Gastroesophageal sphincter (tissue), 4 donors: ENCODE measurements at regions not wholly inside any gene's neighbourhood (a gene's known extent, or its start where the extent isn't known, plus 50 kb on each side); places are given as distances from the start of the nearest gene placed in this dataset.

Source experiments
- ATAC-seq: fragments of 150-250 bp; one replicate; pipeline ENCODE4 v1.9.1; 2016; ENCODE audit warnings: mild to moderate bottlenecking, moderate library complexity
- H3K27ac ChIP-seq, 4 donors: fragments of 200-600 bp; sonication (generic) in 3 of 4; 1 replicate in 3 of 4; 2 replicates in 1 of 4; pipeline ENCODE4 v1.5.1; 2016 to 2019
- H3K27me3 ChIP-seq: fragments of 200-600 bp; sonication (generic); one replicate; pipeline ENCODE4 v1.5.1; 2019
- H3K36me3 ChIP-seq, 2 donors: fragments of 200-600 bp; sonication (generic); one replicate each; pipeline ENCODE4 v1.5.1; 2019; ENCODE audit warnings: control low read depth in 1 of 2
- H3K4me1 ChIP-seq, 3 donors: fragments of 200-600 bp; sonication (generic); 1 replicate in 2 of 3; 2 replicates in 1 of 3; pipeline ENCODE4 v1.5.1; 2016 to 2019; ENCODE audit warnings: control low read depth in 2 of 3
- H3K4me3 ChIP-seq, 2 donors: fragments of 200-600 bp; sonication (generic); one replicate each; pipeline ENCODE4 v1.5.1; 2019; ENCODE audit warnings: mild to moderate bottlenecking in 1 of 2, moderate library complexity in 1 of 2
- H3K9me3 ChIP-seq, 3 donors: fragments of 200-600 bp; sonication (generic); one replicate each; pipeline ENCODE4 v1.5.1; 2017 to 2019; ENCODE audit warnings: control low read depth in 2 of 3
- EP300 ChIP-seq: sonication (generic); formaldehyde crosslinking; IDR thresholded peaks from one replicate; pipeline ENCODE4 v1.6.1; 2017; ENCODE audit warnings: antibody characterized with exemption, mild to moderate bottlenecking
- POLR2A ChIP-seq, 2 donors: fragments of 450-650 bp; IDR thresholded peaks; one replicate each; pipeline ENCODE4 v1.6.1; 2017; ENCODE audit warnings: antibody characterized with exemption in 2 of 2, mild to moderate bottlenecking in 2 of 2, moderate library complexity in 1 of 2
- POLR2AphosphoS5 ChIP-seq: sonication (generic); formaldehyde crosslinking; IDR thresholded peaks from one replicate; pipeline ENCODE4 v1.6.1; 2017; ENCODE audit warnings: antibody characterized with exemption
- WGBS, 2 donors: methylation state at CpG; one replicate each; pipeline ENCODE4 v1.1.5; 2018; ENCODE audit warnings: low coverage in 1 of 2; 5-methylcytosine and 5-hydroxymethylcytosine counted together
- TF ChIP-seq, protein P1 (sequence below), 4 experiments: fragments of 200-600 bp in 2 of 4; fragments of 450-650 bp in 2 of 4; sonication (generic) in 1 of 4; IDR thresholded peaks; one replicate each; pipeline ENCODE4 v1.5.1; 2017 to 2019; ENCODE audit warnings: antibody characterized with exemption in 4 of 4, mild to moderate bottlenecking in 2 of 4, moderate library complexity in 2 of 4

DNA sequence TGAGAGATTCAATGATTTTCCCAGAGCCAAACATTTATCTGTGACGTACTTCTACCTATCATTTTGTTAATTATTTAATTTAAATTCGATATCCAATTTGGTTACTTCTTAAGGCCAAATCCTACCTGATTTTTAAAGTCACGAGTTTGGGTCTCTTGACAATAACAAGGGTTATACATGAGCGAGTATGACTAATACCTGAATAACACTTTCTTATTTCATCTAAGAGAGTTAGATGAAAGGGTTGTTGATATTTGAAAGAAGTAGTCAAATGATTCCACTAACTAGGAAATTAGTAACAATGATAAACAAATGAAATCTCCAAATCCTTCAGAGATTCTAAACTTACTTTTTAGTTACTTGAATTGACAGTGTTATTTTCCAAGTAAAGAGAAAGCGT lies 1086.9 kb downstream of the XPNPEP1 start:
- WGBS, 2 donors = 76 to 94% methylated on average over 5 of the region's 5 CpGs
- Histone ChIP-seq H3K36me3 (no peaks in the 10 kb centered on the region), H3K27me3 (no peaks in the 10 kb centered on the region), H3K4me1 (no peaks in the 10 kb centered on the region), H3K9me3 (no peaks in the 10 kb centered on the region), H3K27ac (no peak overlapping the region), H3K4me3 (no peak overlapping the region)
- no peak for ATAC-seq
- TF ChIP-seq POLR2A (IDR thresholded peaks at IDR 0.05) (no peak), POLR2AphosphoS5 (no peak), EP300 (no peak)
- TF ChIP-seq, protein P1, sequence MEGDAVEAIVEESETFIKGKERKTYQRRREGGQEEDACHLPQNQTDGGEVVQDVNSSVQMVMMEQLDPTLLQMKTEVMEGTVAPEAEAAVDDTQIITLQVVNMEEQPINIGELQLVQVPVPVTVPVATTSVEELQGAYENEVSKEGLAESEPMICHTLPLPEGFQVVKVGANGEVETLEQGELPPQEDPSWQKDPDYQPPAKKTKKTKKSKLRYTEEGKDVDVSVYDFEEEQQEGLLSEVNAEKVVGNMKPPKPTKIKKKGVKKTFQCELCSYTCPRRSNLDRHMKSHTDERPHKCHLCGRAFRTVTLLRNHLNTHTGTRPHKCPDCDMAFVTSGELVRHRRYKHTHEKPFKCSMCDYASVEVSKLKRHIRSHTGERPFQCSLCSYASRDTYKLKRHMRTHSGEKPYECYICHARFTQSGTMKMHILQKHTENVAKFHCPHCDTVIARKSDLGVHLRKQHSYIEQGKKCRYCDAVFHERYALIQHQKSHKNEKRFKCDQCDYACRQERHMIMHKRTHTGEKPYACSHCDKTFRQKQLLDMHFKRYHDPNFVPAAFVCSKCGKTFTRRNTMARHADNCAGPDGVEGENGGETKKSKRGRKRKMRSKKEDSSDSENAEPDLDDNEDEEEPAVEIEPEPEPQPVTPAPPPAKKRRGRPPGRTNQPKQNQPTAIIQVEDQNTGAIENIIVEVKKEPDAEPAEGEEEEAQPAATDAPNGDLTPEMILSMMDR (IDR thresholded peaks at IDR 0.05) = no peak

DNA sequence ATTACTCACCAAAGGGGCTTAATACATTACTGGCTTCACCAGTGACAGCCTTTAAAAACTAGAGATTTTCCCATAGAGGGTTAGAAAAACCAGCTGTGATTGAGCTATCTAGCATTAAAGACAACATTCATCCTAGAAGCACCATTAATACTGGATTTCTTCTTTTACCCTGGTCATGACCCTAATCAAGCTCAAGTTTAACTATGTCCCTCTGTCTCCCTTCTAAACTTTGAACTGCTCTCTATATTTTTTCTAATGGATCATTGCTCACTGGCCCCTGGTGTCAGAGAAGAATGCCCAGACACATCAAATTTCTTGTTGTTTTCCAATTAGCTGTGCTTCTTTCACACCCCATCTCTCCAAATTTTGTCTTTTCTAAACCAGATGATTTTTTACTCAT lies 1101.3 kb downstream of the XPNPEP1 start:
- H3K27ac ChIP-seq = no peak overlapping the region
- no peak for ATAC-seq
- no peaks in the 10 kb centered on the region for H3K9me3 ChIP-seq
- no peaks in the 10 kb centered on the region for H3K36me3 ChIP-seq
- no peak for TF ChIP-seq POLR2AphosphoS5
- TF ChIP-seq, protein P1 (IDR thresholded peaks at IDR 0.05) = no peak
- no peak for TF ChIP-seq POLR2A (IDR thresholded peaks at IDR 0.05)
- H3K4me1 ChIP-seq = no peaks in the 10 kb centered on the region
- no peaks in the 10 kb centered on the region for H3K27me3 ChIP-seq
- H3K4me3 ChIP-seq = no peak overlapping the region

DNA sequence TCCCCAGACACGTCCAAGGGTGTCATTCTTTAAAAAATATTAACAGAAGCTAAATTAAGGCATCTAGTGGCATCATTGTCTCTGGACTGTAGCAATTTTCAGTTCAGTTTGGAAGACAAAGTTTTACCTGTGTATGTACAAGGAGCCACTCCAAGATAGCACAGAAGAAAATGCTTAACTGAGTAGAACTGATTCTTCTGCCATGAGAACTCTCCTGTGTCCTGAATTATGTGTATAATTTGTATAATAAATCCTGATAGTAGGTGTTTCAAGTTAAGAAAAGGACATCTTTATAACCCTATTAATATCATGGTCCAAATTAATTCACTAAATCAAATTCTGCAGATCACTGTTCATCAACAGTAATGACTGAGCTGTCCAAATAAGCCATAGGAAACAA lies 1104.0 kb downstream of the XPNPEP1 start:
- H3K4me3 ChIP-seq = no peak overlapping the region
- no peaks in the 10 kb centered on the region for H3K9me3 ChIP-seq
- H3K27ac ChIP-seq = no peak overlapping the region
- H3K36me3 ChIP-seq = no peaks in the 10 kb centered on the region
- no peak for ATAC-seq
- 54 to 83% methylated on average over 1 of the region's 1 CpG for WGBS, 2 donors
- H3K27me3 ChIP-seq = no peaks in the 10 kb centered on the region
- H3K4me1 ChIP-seq = no peaks in the 10 kb centered on the region
- TF ChIP-seq EP300 = no peak
- TF ChIP-seq POLR2AphosphoS5 = no peak
- TF ChIP-seq, protein P1 (IDR thresholded peaks at IDR 0.05) = no peak
- no peak for TF ChIP-seq POLR2A (IDR thresholded peaks at IDR 0.05)

DNA sequence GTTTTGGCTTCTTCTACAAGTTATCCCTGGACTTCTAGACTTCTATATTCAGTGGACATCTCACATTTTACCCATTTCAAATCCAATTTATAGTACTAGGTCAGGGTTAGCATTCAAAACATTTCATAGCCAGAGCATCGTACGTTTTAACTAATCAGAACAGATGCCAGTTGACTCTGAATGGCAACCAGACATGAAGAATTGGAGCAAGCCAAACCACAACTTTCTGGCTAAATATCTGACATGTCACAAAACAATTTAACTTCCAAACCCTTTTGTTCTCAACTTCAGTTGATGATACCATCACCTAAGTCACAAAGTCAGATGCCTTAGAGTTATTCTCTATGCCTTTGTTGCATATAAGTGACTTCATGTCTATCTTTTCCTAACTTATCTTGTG lies 1105.7 kb downstream of the XPNPEP1 start:
- Histone ChIP-seq H3K27ac (no peak overlapping the region), H3K4me3 (no peak overlapping the region), H3K36me3 (no peaks in the 10 kb centered on the region), H3K9me3 (no peaks in the 10 kb centered on the region), H3K4me1 (no peaks in the 10 kb centered on the region), H3K27me3 (no peaks in the 10 kb centered on the region)
- TF ChIP-seq, protein P1 (IDR thresholded peaks at IDR 0.05) = no peak
- WGBS, 2 donors = 81 to 83% methylated on average over 2 of the region's 2 CpGs
- ATAC-seq = no peak

DNA sequence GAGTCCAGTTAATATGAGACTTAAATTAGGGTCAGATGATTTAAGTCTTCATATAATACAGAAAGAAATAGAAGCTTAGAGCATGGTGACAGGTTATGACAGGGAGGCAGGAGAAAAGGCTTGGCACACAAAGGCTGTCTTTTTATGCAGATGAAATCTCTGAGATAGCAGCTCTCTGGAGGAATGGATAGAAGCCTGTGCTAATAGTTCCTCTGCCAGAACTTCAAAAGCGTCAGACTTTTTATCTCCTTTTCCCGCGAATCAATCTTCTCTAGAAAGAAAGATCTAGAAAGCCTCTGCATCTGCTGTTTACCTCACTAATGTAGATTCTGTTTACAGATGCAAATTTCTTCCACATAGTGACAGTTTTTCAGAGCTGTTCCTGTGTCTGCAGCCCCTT lies 1106.2 kb downstream of the XPNPEP1 start:
- TF ChIP-seq, protein P1 (IDR thresholded peaks at IDR 0.05) = no peak
- WGBS, 2 donors = 30 to 86% methylated on average over 3 of the region's 3 CpGs
- H3K9me3 ChIP-seq = no peaks in the 10 kb centered on the region
- no peak overlapping the region for H3K27ac ChIP-seq
- H3K4me3 ChIP-seq = no peak overlapping the region
- H3K27me3 ChIP-seq = no peaks in the 10 kb centered on the region
- H3K4me1 ChIP-seq = no peaks in the 10 kb centered on the region
- ATAC-seq = no peak
- H3K36me3 ChIP-seq = no peaks in the 10 kb centered on the region
